DND-41 (cell line): ENCODE measurements at regions not wholly inside any gene's neighbourhood (a gene's known extent, or its start where the extent isn't known, plus 50 kb on each side); places are given as distances from the start of the nearest gene placed in this dataset.

Experiments
- ATAC-seq: fragments of 200-7000 bp; cut with Tn5 transposase; 3 replicates; pipeline ENCODE4 v1.9.1; 2021; ENCODE audit warnings: low read depth; ENCODE audit not compliant: insufficient read depth
- DNase-seq: peaks from one replicate; pipeline ENCODE4 v3.0.0-alpha.2; 2020
- H2AFZ ChIP-seq: 2 replicates; pipeline ENCODE4 v1.6.0; 2012; ENCODE audit warnings: low read depth, low read length
- H3K27ac ChIP-seq: 2 replicates; pipeline ENCODE4 v1.5.1; 2012; ENCODE audit warnings: low read length, inconsistent platforms
- H3K27me3 ChIP-seq: fragments of 200-600 bp; sonication (generic); 2 replicates; pipeline ENCODE4 v1.6.0; 2012; ENCODE audit warnings: low read length, mild to moderate bottlenecking, inconsistent platforms; ENCODE audit not compliant: insufficient read depth, poor library complexity
- H3K36me3 ChIP-seq: 2 replicates; pipeline ENCODE4 v1.5.1; 2012; ENCODE audit warnings: low read length, inconsistent platforms; ENCODE audit not compliant: insufficient read depth
- H3K4me1 ChIP-seq: 2 replicates; pipeline ENCODE4 v1.5.1; 2012; ENCODE audit warnings: mild to moderate bottlenecking, low read length; ENCODE audit not compliant: insufficient read depth
- H3K4me2 ChIP-seq: 2 replicates; pipeline ENCODE4 v1.6.0; 2012; ENCODE audit warnings: mild to moderate bottlenecking, moderate library complexity, low read length, inconsistent platforms; ENCODE audit not compliant: insufficient read depth
- H3K4me3 ChIP-seq, 2 experiments: fragments of 200-600 bp in 1 of 2; shearing (Covaris generic) in 1 of 2; 2 replicates each; pipeline ENCODE4 v1.5.1; 2012 to 2016; ENCODE audit warnings: inconsistent platforms in 2 of 2, low read length in 2 of 2, mild to moderate bottlenecking in 2 of 2, low read depth in 1 of 2, moderate library complexity in 1 of 2
- H3K79me2 ChIP-seq: 2 replicates; pipeline ENCODE4 v1.6.0; 2012; ENCODE audit warnings: low read length, inconsistent platforms; ENCODE audit not compliant: insufficient read depth
- H3K9ac ChIP-seq: 2 replicates; pipeline ENCODE4 v1.6.0; 2012; ENCODE audit warnings: low read depth, mild to moderate bottlenecking, inconsistent platforms, low read length, moderate library complexity
- H3K9me3 ChIP-seq: 2 replicates; pipeline ENCODE4 v1.5.1; 2012; ENCODE audit warnings: low read length, moderate library complexity, mild to moderate bottlenecking, inconsistent platforms; ENCODE audit not compliant: insufficient read depth, severe bottlenecking
- H4K20me1 ChIP-seq: 2 replicates; pipeline ENCODE4 v1.6.0; 2012; ENCODE audit warnings: low read length; ENCODE audit not compliant: insufficient read depth
- CTCF ChIP-seq: IDR thresholded peaks from 2 replicates; pipeline ENCODE4 v1.5.1; 2012; ENCODE audit warnings: borderline replicate concordance, low read length, moderate library complexity, mild to moderate bottlenecking; ENCODE audit not compliant: poor library complexity, severe bottlenecking; ENCODE audit errors: extremely low read depth
- EZH2 ChIP-seq: IDR thresholded peaks from 3 replicates; pipeline ENCODE4 v1.6.1; 2012; ENCODE audit warnings: borderline replicate concordance, low read depth, mild to moderate bottlenecking, moderate library complexity, low read length, inconsistent platforms; ENCODE audit not compliant: severe bottlenecking

- no peak overlapping the region for H3K9ac ChIP-seq
- DNase-seq (no peak), ATAC-seq (no peak)
- no peak overlapping the region for H3K4me3 ChIP-seq
- H3K9me3 ChIP-seq, result no peaks in the 10 kb centered on the region
- H4K20me1 ChIP-seq, result no peaks in the 10 kb centered on the region
- H3K27me3 ChIP-seq, result peaks cover 3% of the 10 kb centered on the region
- H3K36me3 ChIP-seq, result no peaks in the 10 kb centered on the region
- TF ChIP-seq CTCF (no peak), EZH2 (no peak)
- no peaks in the 10 kb centered on the region for H3K79me2 ChIP-seq
- no peak overlapping the region for H3K4me2 ChIP-seq
- H3K27ac ChIP-seq, result no peak overlapping the region
- no peaks in the 10 kb centered on the region for H3K4me1 ChIP-seq
- no peak overlapping the region for H2AFZ ChIP-seq
Observed at GRCh38 chr1:204017032-204017431, 55.9 kb upstream of the SOX13 start.

GRCh38 chr1:204018460-204018859, 54.5 kb upstream of the SOX13 start:
- Histone ChIP-seq H3K4me3 (no peak overlapping the region), H3K36me3 (no peaks in the 10 kb centered on the region), H3K27ac (no peak overlapping the region), H3K4me2 (no peak overlapping the region), H2AFZ (no peak overlapping the region), H4K20me1 (no peaks in the 10 kb centered on the region), H3K9ac (no peak overlapping the region), H3K4me1 (no peaks in the 10 kb centered on the region), H3K9me3 (no peaks in the 10 kb centered on the region), H3K79me2 (no peaks in the 10 kb centered on the region), H3K27me3 (peaks cover 3% of the 10 kb centered on the region)
- ATAC-seq, result no peak
- no peak for TF ChIP-seq EZH2
- no peak for TF ChIP-seq CTCF
- no peak for DNase-seq
